Type B pancreatic cell (in vitro differentiated cells): ENCODE measurements at regions not wholly inside any gene's neighbourhood (a gene's known extent, or its start where the extent isn't known, plus 50 kb on each side); places are given as distances from the start of the nearest gene placed in this dataset.

Source experiments
- DNase-seq: peaks from one replicate; pipeline ENCODE4 v3.0.0; 2021; ENCODE audit warnings: mixed read lengths; ENCODE audit not compliant: unreplicated experiment; ENCODE audit errors: extremely low spot score
- H3K27ac Mint-ChIP-seq: 2 replicates; pipeline ENCODE4 v1.8.0; 2021; ENCODE audit warnings: mild to moderate bottlenecking, mixed read lengths
- H3K27me3 Mint-ChIP-seq: 2 replicates; pipeline ENCODE4 v1.8.0; 2021; ENCODE audit warnings: mixed read lengths
- H3K36me3 Mint-ChIP-seq: 2 replicates; pipeline ENCODE4 v1.8.0; 2021; ENCODE audit warnings: mixed read lengths
- H3K4me1 Mint-ChIP-seq: one replicate; pipeline ENCODE4 v1.8.0; 2021; ENCODE audit warnings: mixed read lengths; ENCODE audit not compliant: unreplicated experiment
- H3K4me3 Mint-ChIP-seq: 2 replicates; pipeline ENCODE4 v1.8.0; 2021; ENCODE audit warnings: mild to moderate bottlenecking, mixed read lengths
- H3K9me3 Mint-ChIP-seq: 2 replicates; pipeline ENCODE4 v1.8.0; 2021; ENCODE audit warnings: mixed read lengths
- CTCF ChIP-seq: fragments of 200-600 bp; sonication (generic); conservative IDR thresholded peaks from 2 replicates; pipeline ENCODE4 v1.5.0; 2021; ENCODE audit warnings: antibody characterized with exemption, mild to moderate bottlenecking

- no peak overlapping the region for H3K27ac Mint-ChIP-seq
- H3K4me1 Mint-ChIP-seq = no peaks in the 10 kb centered on the region
- no peak for TF ChIP-seq CTCF
- peaks cover 9% of the 10 kb centered on the region for H3K9me3 Mint-ChIP-seq
- H3K36me3 Mint-ChIP-seq = no peaks in the 10 kb centered on the region
- H3K4me3 Mint-ChIP-seq = no peak overlapping the region
- H3K27me3 Mint-ChIP-seq = no peaks in the 10 kb centered on the region
- DNase-seq = no peak
Measured at GRCh38 chrX:124250835-124251437, 81.5 kb upstream of the TEX13D start.

- no peaks in the 10 kb centered on the region for H3K4me1 Mint-ChIP-seq
- H3K36me3 Mint-ChIP-seq = no peaks in the 10 kb centered on the region
- H3K4me3 Mint-ChIP-seq = no peak overlapping the region
- H3K27ac Mint-ChIP-seq = no peak overlapping the region
- no peak for TF ChIP-seq CTCF
- no peaks in the 10 kb centered on the region for H3K27me3 Mint-ChIP-seq
- no peak for DNase-seq
- H3K9me3 Mint-ChIP-seq = no peaks in the 10 kb centered on the region
Measured at GRCh38 chrX:124254611-124255010, 77.8 kb upstream of the TEX13D start.

GRCh38 chrX:124256216-124256615, 76.2 kb upstream of the TEX13D start:
- Mint-ChIP-seq H3K4me1 (no peaks in the 10 kb centered on the region), H3K36me3 (no peaks in the 10 kb centered on the region), H3K27ac (no peak overlapping the region), H3K27me3 (no peaks in the 10 kb centered on the region), H3K4me3 (no peak overlapping the region), H3K9me3 (no peaks in the 10 kb centered on the region)
- no peak for DNase-seq
- TF ChIP-seq CTCF = no peak

- Mint-ChIP-seq H3K9me3 (no peaks in the 10 kb centered on the region), H3K4me3 (no peak overlapping the region), H3K27me3 (no peaks in the 10 kb centered on the region), H3K36me3 (no peaks in the 10 kb centered on the region), H3K4me1 (no peaks in the 10 kb centered on the region), H3K27ac (no peak overlapping the region)
- no peak for TF ChIP-seq CTCF
- DNase-seq = no peak
Measured at GRCh38 chrX:124256629-124257380, 75.7 kb upstream of the TEX13D start.

GRCh38 chrX:124257924-124258702, 74.3 kb upstream of the TEX13D start:
- no peaks in the 10 kb centered on the region for H3K27me3 Mint-ChIP-seq
- no peak for DNase-seq
- no peak overlapping the region for H3K4me3 Mint-ChIP-seq
- no peaks in the 10 kb centered on the region for H3K9me3 Mint-ChIP-seq
- no peaks in the 10 kb centered on the region for H3K36me3 Mint-ChIP-seq
- no peak for TF ChIP-seq CTCF
- H3K4me1 Mint-ChIP-seq = no peaks in the 10 kb centered on the region
- H3K27ac Mint-ChIP-seq = no peak overlapping the region
